ENCODE measurements at regions not wholly inside any gene's neighbourhood (a gene's known extent, or its start where the extent isn't known, plus 50 kb on each side); places are given as distances from the start of the nearest gene placed in this dataset.

DNA sequence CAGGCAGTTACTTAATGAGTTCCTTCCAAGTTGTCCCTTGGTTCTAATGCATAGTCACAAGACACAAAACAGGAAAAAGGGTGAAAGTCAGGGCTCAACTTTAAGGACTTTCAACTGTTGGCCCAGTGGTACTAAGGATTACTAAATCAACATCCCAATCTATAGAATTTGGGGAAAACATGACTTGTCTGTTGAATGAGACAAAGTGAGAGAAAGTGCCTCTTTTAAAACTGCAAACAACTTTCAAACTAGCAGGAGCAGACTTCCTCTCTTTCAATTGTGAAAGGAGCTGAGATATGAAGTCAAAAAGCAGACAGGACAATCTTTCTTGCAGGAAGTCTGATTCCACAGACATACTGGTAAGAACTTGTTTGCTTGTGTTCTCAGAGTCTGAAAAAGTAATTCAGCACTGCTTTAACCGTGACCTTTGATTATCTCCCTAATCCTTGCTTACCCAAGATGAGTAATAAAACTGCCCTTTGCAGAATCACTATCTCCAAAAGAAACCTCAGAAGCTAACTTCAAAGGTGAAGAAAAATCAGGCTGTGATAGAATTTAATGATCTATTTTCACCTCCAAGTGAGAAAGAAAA is 960.7 kb upstream of the RAG2 start:
- no peak for DNase-seq

DNA sequence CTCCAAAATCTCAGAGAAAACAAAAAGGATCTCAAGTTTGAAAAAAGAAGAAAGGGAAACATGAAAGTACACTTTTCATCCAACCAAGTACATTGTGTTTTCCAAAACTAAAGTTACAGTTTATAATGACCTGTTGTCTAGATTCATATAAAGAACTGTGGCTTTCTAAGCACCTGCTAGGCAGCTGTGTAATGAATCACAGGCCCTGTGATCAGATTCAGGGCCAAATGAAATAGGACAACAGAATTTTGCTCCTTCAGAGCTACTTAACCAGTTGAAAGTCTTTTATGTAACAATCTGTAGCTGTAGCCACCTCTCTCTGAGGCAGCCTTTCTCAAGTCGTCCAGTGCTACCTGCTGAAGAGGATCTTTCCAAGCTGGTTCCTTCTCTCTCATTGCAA is 960.0 kb upstream of the RAG2 start:
- DNase-seq: no peak

DNA sequence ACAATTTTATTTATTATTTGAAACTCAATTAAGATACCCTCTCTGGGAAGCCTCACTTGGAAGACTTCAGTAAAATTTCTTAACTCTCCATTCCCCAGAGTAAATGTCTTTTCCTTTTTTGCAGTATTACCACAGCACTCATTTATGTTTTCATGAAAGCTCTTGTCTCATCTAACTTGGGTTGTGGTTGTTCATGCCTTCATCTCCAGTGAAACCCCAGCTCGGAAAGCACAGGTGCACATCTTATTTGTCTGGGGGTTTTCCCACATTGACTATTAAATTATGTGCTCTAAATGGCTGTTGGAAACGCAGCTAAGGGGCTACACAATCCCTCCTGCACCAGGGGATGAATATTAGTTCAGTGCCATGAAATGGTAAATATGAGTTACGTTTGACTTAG is 954.2 kb upstream of the RAG2 start:
- DNase-seq: no peak

DNA sequence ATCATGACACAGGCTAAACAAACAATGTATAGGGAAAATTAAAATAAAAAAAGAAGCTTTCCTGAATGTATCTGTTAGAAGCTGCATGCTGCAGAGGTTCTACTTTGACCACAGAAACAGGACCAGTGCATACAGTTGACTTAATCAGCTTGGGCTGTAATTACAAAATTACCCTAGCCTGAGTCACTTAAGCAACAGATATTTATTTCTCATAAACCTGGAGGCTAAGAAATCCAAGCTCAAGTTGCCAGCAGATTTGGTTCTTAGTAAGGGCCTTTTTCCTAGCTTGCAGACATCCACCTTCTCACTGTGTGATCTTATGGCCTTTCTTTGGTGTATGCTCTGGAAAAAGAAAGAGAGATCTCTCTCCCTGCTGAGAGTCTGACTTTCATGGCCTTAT is 946.5 kb upstream of the RAG2 start:
- no peak for DNase-seq

DNA sequence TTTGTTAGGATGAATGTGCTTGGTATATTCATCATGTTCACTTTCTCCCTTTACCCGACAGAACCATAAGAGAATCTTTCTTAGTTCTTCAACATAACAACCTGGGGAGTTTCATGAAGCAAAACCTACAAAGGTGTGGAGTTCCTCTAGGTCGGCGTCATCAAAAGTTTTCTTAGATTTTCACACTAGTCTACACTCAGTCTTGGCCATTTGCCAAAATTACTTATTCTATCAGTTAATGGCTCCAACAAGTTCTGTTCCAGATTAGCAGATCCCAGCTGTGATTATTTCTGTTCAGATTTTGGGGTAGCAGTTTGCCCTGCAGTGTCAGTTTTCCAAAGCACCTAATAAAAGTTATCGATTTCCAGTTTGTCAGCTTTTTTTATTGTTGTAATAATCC is 935.8 kb upstream of the RAG2 start:
- DNase-seq: no peak

DNA sequence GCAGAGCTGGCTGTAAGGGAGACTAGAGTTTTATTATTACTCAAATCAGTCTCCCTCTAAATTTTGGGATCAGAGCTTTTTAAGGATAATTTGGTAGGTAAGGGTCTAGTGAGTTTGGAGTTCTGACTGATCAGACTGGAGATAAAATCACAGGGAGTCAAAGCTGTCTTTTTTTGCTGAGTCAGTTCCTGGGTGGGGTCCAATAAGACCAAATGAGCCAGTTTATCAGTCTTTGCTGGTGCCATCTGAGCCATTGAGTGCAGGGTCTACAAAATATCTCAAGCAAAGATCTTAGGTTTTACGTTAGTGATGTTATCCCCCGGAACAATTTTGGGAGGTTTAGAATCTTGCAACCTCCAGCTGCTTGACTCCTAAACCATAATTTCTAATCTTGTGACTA is 935.1 kb upstream of the RAG2 start:
- DNase-seq: no peak

DNA sequence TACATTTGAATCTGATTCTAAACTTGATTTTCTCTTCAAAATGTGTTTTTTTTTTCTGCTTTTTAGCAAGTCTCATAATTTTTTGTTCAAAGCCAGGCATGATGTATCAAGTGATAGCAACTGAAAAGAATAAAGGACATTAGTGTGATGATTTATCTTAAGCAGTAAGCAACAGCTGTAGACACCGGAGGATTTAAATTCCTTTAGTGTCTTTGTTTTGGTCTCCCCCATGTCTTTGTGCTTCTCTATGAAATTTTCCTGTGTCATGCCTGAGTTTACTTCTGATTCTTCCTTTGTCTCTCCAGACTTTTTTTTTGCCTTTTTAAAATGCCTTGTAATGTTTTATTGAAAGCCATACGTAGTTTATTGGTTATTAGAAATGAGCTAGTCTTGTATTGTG is 934.2 kb upstream of the RAG2 start:
- DNase-seq: no peak

DNA sequence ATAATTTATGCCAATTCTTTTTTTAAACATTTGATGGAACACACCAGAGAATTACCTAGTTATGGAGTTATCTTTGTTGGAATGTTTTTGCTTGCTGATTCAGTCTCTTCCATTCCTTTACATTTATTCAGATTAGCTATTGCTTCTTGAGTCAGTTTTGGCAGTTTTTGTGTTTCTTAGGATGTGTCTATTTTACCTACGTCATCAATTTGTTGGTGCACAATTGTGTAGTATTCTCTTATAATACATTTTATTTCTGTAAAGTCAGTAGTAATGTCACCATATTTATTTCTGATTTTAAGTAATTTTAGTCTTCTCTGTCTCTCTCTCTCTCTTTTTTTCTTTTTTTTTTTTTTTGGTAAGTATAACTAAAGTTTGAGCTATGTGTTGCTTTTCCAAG is 929.5 kb upstream of the RAG2 start:
- DNase-seq: no peak

DNA sequence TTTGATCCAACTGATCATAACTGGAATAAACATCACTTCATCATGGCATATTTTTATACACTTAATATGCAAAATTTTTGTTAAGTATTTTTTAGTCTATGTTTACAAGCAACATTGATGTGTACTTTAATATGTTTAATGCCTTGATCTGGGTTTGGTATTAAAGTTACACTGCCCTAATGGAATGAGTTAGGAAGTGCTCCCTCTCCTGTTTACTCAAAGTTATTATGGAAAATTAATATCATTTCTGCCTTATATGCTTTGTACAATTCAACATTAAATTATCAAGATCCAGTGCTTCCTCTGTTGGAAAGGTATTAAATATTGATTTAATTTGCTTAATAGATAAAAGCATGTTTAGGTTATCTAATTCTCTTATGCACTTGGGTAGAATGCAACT is 927.3 kb upstream of the RAG2 start:
- DNase-seq: no peak

DNA sequence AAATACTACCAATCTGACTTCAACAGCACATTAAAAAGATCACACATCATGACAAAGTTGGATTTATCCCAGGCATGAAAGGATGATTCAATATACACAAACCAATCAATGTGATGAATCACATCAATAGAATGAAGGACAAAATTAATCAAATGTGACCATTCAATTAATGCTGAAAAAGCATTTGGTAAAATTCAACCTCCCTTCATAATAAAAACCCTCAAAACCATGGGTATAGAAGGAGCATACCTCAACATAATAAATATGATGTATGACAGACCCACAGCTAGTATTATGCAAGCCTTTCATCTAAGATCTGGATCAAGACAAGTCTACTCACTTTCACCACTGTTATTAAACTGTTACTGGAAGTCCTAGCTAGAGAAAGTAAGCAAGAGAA is 921.7 kb upstream of the RAG2 start:
- no peak for DNase-seq

DNA sequence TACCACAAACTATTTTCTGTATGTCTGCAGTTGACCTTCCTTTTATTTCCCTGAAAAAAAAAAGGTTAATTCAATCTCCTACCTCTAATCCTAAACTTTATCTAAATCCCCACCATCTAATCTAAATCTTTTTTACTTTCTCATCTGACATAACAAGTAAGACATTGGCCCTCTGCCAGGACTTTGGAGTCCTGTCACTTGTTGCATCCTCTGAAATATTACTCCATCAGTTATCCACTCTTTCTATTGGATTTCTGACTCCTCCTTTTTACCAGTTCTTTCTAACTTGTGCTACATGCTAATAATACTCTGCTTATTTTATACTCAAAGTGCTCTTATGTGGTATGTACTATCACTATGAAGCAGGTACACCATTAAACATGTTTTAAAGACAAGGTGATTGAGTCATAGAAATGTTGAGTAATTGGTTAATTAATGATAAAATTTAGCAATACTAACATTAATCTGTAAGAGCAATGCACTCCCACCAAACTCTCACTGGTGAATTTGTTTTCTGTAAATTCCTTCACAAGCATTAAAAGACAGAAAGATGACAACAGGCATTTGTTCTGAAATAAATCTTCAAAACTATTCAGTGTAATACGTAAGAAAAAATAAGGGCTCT is 914.2 kb upstream of the RAG2 start:
- no peak for DNase-seq

DNA sequence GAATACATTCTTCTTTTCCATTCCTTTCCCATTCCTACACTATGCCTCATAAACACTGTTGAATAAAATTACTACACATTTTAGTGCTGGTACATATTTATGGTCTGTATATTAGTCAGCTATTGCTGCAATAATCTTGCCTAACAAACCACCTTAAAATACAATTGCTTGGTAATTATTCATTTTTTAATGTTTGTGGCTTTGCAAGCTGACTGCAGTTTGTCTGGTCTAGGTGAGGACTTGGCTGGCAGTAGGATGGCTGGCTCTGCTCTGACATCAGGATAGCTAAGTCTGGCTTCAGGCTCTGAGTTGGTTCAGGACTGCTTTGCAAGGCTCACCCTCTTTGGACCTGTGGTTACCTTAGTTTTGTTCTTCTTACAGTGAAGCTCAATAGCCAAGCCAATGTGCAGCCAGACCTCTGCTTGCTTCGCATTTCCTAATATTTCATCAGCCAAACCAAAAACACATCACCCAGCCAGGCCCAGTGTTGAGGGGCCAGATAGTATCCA is 913.4 kb upstream of the RAG2 start:
- DNase-seq: no peak

DNA sequence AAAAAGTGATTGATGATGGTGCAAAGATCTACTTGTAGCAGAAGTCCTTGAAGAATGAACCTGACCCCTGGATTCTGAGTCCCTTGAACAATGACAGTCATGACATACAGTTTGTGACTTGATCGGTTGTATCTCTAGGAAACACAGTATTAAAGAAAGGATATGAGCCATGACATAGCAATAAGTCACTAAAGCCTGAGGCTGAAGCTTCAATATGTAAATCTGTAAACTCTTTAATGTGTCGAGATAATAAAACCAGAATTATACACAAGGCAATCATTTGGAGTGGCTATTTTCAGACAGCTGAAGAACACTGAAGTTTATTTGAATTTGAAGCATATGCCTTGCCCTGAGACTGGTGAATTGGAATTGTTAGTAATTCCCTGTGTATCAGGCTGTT is 911.5 kb upstream of the RAG2 start:
- DNase-seq: no peak

DNA sequence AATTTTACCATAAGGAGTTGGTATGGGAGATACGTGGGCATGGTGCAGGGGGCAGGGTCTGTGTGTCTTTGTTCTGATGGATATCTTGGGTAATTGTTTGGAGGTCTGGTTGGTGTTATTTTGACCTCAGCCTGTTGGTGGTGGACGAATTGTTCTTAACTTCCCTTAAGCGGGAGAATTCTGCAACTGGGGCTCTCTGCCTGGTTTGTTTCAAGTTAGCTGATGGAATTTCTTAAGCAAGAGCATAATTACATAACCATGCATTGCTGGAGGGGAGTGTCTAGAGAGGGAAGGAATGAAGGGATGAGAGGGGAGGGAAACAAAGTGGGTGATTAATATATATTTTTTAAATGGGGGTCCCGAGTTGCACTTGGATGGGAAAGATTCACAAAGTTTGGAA is 908.5 kb upstream of the RAG2 start:
- no peak for DNase-seq

DNA sequence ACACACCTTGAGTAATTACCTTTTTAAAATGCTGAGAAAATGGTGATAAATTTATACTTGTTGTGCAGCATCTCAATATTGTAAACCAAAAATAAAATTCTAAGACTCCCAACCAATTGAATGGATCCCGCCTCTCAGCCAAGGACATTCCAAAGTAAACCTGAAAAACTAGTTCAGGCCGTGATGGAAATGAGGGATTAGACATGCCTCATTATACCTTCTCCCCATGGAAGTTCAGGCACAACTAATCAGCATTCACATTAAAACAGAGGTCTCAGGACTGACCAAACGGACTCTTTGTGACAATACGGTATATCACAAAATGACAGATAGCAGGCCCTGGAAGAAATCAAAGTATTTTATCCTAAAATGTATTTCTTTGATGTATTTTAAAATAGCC is 907.4 kb upstream of the RAG2 start:
- DNase-seq: no peak

DNA sequence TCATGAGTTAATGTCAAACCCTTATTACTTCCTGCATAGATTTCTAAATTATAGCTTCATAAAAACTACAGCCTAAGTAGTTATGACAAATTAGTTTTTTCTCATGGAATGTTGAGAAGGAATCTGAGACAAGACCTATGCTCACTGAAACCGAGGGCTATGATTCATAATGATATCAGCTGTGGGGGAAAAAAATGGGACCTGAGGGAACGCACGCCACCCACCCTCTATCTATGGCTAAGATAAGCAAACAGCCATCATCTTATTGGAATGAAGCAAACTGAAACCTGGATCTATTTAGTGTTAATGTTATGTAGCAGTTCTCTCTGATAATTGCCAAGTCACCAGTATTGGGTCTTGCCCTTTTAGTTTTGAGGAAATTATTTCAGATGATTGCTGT is 906.9 kb upstream of the RAG2 start:
- no peak for DNase-seq

DNA sequence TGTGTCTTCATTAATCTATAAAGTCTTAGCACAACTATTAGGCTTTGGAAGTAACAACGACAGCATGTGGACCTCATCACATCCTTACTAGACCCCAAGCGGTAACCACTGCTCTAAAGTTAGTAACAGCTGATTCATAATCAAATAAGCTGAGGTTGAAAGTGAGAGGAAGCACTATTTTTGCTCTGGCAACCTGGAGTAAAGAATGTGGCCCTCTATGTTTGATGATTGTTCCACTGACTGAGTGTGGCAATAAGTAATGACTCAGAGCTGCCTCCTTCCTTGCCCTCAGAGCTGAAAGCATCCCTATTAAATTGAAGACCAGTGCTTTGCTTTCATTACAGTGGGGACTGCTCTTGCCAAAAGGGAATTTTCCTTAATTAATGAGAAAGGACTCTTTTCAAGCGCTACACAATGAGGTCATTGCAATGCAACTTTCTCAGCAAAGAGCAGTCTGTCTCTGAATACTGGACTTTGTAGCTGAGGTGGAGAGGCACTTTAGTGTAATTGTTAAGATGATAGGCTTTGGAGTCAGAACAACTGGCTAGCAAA is 906.1 kb upstream of the RAG2 start:
- DNase-seq: no peak

DNA sequence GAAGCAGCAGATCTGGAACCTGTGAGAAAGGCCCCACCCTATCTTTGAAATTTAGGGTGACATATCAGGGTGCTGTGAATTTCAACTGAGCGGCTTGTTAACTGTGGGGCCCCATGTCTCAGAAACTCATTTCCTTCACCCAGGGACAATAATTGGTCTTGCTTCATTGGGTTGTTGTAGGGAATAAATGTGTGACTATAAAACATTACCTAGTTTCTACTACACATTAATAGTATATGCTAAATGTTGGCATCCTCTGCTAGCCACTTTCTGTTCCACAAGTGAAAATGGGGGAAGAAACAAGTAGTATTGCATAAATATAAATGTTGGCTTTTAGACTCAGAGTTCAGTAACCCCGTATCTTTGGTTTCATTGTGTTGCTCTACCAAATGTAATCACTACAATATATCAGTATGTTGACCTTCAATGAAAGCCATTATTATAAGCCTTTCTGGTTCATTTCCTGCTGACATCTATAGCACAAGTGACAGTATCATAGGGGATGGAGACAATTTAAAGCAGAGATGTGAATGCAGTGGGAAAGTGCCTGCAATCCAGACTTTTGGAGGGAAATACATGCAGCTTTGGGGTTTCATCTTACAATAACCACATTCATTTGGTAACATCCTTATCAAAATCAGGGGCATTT is 905.5 kb upstream of the RAG2 start:
- DNase-seq: no peak

DNA sequence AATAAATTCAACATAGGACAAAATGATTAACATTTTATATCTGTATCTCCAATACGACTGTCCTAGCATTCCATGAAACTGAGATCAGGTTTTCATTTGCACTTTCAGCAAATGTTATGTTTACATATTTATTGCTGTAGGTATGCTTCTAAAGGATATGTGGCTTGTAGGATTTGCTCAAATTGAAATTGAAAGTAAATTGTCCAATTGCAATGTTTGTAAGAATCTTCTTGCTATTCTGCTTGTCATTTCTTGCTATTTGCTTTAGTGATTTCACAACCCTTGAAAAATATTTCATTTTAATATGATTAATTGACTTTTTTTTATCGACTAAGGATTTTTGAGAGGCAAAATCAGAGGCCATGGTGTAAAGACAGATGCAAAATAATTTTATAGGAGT is 904.2 kb upstream of the RAG2 start:
- no peak for DNase-seq

DNA sequence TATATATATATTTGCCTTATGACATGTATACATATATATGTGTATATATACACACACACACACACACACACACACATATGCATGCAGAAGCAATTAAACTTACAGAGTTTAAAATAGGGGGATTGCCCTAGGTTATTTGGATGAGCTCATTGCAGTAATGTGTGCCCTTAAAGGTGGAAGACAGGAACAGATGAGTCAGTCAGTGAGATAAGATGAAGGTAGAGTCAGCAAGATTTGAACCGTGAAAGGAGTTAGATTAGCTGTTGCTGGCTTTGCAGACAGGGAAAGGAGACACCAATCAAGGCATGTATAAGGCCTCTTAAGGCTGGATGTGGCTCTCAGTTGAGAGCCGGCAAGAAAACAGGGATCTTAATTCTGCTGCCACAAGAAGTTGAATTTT is 902.4 kb upstream of the RAG2 start:
- no peak for DNase-seq

DNA sequence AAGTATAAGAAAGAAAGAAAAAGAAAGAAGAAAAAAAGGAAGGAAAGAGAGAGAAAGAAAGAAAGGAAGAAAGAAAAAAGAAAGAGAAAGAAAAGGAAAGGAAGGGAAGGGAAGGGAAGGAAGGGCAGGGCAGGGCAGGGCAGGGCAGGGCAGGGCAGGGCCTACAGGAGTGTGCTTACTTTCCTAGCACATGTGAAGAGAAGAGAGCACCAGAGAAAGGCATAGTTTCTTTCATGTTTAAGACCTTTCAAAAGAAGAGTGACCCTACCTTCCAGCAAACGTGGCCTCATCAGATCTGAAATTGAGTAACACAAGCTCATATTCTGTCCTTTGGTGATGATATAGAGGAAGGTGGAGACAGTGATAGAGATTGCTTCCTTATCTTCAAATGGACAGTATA is 899.3 kb upstream of the RAG2 start:
- DNase-seq: no peak

DNA sequence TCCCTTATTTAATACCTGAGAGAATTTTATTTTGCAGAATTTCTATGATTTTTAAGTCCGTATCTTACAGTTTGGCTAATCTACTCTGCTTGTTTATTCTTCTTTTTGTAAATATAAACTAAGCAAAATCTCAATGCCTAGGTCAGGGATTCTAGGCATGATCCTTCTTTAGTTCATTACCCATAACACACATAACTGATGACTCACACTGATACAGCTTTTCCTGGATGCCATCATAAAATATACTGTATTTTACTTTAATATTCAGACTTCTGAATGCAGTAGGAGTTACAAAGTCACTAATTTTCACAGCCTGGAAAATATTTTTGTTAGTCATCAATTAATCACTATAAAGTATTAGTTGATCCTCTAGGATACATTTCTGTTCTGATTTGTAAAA is 898.2 kb upstream of the RAG2 start:
- DNase-seq: no peak

DNA sequence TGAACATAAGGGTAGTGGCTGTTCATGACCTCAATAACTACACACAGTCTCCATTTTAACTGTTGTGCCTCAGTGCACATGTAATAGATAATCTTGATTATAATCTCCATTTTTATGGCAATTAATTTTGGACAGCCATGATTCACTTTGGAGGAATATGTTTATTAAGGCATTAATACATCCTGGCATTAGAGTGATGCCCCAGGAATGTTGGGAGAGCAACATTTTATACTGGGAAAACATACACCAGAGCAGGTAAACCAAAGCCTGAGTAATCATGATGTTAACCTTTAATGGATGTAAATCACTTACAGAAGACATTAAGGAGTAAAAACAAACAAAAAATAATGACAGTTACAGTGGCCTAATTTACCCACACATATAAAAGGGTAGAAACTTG is 886.3 kb upstream of the RAG2 start:
- no peak for DNase-seq

DNA sequence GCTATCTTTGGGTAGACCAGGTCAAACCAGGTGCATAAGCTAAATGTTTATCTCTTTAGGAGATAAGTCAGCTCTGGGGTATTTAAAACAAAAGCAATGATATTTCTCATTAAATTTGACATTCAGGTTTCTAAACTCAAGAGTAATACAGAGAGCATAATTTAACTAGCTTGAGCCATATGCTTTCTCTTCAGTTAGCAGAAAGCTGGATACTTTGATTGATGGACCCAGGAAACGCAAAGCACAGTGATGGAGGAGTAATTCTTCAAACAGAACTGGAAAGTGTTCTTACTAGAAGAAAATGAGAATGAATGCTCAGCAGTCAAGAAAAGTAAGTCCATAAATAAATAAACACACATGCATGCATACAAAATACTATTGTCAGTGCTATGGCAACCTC is 885.7 kb upstream of the RAG2 start:
- no peak for DNase-seq

DNA sequence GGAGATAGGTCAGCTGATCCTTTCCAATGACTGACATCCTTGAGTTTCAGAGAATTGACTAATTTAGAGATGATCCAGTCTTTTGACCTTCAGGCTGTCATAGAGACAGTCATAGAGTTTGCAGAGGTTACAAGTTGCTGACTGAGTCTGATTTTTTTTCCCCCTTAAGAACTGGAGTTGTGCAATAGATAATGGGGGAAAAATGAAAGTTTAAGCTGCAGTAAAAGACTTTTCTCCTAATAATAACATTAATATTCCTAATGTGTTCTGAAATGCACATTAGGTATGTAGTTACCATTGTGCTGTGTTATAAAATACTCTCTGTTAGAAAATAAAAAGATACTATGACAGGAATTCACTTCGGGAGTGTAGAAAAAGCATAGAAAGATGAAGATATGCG is 876.9 kb upstream of the RAG2 start:
- DNase-seq: no peak

Measured in NCI-H446 treated with DMSO at 0.1 percent for 48 hours (cell line).